CD4-positive, CD25-positive, alpha-beta regulatory T cell (primary cell): ENCODE measurements at regions not wholly inside any gene's neighbourhood (a gene's known extent, or its start where the extent isn't known, plus 50 kb on each side); places are given as distances from the start of the nearest gene placed in this dataset.

ENCODE experiments used
- ATAC-seq, 2 donors: fragments of 150-1000 bp; cut with Tn5 transposase; one replicate each; pipeline ENCODE4 v1.10.0; 2021; ENCODE audit warnings: low read depth in 2 of 2, moderate number of reproducible peaks in 2 of 2, moderate library complexity in 1 of 2
- DNase-seq, 3 donors: peaks; one replicate each; pipeline versions ENCODE4 v3.0.0 to v3.0.0-alpha.2; 2012 to 2022; ENCODE audit warnings: mixed read lengths in 1 of 3
- H3K27ac ChIP-seq: one replicate; pipeline ENCODE4 v1.7.0; 2013; ENCODE audit warnings: mild to moderate bottlenecking, low read length; ENCODE audit not compliant: insufficient read depth, poor library complexity, severe bottlenecking
- H3K27me3 ChIP-seq: one replicate; pipeline ENCODE4 v1.7.0; 2013; ENCODE audit warnings: low read length; ENCODE audit not compliant: control insufficient read depth, insufficient read depth
- H3K36me3 ChIP-seq: one replicate; pipeline ENCODE4 v1.7.0; 2013; ENCODE audit warnings: mild to moderate bottlenecking, low read length, moderate library complexity; ENCODE audit not compliant: control insufficient read depth, insufficient read depth
- H3K4me1 ChIP-seq: 2 replicates; pipeline ENCODE4 v1.7.0; 2013; ENCODE audit warnings: mild to moderate bottlenecking, low read length; ENCODE audit not compliant: insufficient read depth, control insufficient read depth, poor library complexity, severe bottlenecking
- H3K4me3 ChIP-seq: one replicate; pipeline ENCODE4 v1.7.0; 2013; ENCODE audit warnings: low read depth, mild to moderate bottlenecking, low read length, moderate library complexity
- H3K9me3 ChIP-seq, 2 experiments: 1 replicate in 1 of 2; 2 replicates in 1 of 2; pipeline ENCODE4 v1.7.0; 2013; ENCODE audit warnings: low read length in 2 of 2, mild to moderate bottlenecking in 1 of 2, moderate library complexity in 1 of 2; ENCODE audit not compliant: control insufficient read depth in 2 of 2
- H3K27ac Mint-ChIP-seq, 3 donors: one replicate each; pipeline ENCODE4 v1.8.0; 2020 to 2022; ENCODE audit warnings: mild to moderate bottlenecking in 3 of 3, mixed read lengths in 3 of 3, moderate library complexity in 2 of 3
- H3K27me3 Mint-ChIP-seq: one replicate; pipeline ENCODE4 v1.8.0; 2022; ENCODE audit warnings: mild to moderate bottlenecking, mixed read lengths
- H3K36me3 Mint-ChIP-seq: one replicate; pipeline ENCODE4 v1.8.0; 2020; ENCODE audit warnings: mixed read lengths
- H3K4me1 Mint-ChIP-seq, 4 donors: one replicate each; pipeline ENCODE4 v1.8.0; 2020 to 2022; ENCODE audit warnings: mixed read lengths in 4 of 4, mild to moderate bottlenecking in 1 of 4
- H3K4me3 Mint-ChIP-seq, 4 donors: one replicate each; pipeline ENCODE4 v1.8.0; 2020 to 2022; ENCODE audit warnings: mild to moderate bottlenecking in 4 of 4, mixed read lengths in 4 of 4, moderate library complexity in 3 of 4
- H3K9me3 Mint-ChIP-seq, 7 donors: one replicate each; pipeline ENCODE4 v1.8.0; 2020 to 2022; ENCODE audit warnings: mixed read lengths in 7 of 7, mild to moderate bottlenecking in 3 of 7, moderate library complexity in 2 of 7

DNA sequence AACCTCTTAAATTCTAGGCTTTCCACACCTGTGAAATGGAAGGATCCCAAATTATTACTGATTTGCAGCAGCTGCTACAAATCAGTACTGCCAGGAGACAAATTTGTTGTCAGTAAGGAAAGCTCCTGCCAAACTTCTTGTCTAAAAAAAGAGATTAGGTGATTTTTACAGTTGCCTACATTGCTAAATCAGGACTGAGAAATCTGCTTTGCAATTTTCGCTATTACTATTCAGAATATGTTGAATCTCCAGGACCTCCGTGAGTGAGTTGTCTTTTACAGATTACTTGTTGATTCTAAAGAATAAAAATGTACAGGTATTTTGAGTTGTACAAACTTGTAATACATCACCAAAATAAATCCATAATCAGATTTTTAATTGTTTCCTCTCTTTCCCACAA lies 1815.9 kb downstream of the PCDH9 start:
- Mint-ChIP-seq H3K9me3 (peaks cover 1 to 43% (median 9%) of the 10 kb centered on the region in 7 donors), H3K27me3 (no peaks in the 10 kb centered on the region), H3K4me1 (no peaks in the 10 kb centered on the region), H3K4me3 (no peak overlapping the region), H3K36me3 (no peaks in the 10 kb centered on the region), H3K27ac (no peak overlapping the region)
- H3K9me3 ChIP-seq = peaks cover 0 to 4% of the 10 kb centered on the region in 2 experiments
- no peak overlapping the region for H3K27ac ChIP-seq
- no peaks in the 10 kb centered on the region for H3K27me3 ChIP-seq
- H3K4me1 ChIP-seq = no peaks in the 10 kb centered on the region
- no peak overlapping the region for H3K4me3 ChIP-seq
- ATAC-seq (no peak), DNase-seq (no peak)
- H3K36me3 ChIP-seq = no peaks in the 10 kb centered on the region

DNA sequence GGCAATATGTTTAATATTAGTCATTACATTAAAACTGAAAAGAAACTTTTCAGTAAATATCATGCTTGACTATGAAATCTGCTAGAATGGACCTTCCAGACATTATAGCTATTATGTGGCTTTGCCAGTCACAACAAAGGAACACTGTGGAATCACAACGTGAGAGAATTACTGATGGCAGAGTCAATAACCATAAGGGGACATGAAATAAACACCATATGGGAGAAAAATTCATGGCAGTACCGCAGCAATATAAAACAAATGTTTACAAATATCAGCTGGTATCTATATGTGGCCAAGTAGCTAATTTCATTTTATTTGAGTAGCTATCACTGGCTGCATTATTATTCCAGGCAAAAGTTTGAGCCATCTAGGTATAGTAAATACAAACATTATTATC lies 1818.6 kb downstream of the PCDH9 start:
- no peak overlapping the region for H3K27ac Mint-ChIP-seq
- peaks cover 0 to 31% (median 6%) of the 10 kb centered on the region in 7 donors for H3K9me3 Mint-ChIP-seq
- H3K4me1 ChIP-seq = no peaks in the 10 kb centered on the region
- peaks cover 0 to 4% of the 10 kb centered on the region in 2 experiments for H3K9me3 ChIP-seq
- no peaks in the 10 kb centered on the region for H3K27me3 ChIP-seq
- no peaks in the 10 kb centered on the region for H3K36me3 ChIP-seq
- H3K4me1 Mint-ChIP-seq = no peaks in the 10 kb centered on the region
- ATAC-seq (no peak), DNase-seq (no peak)
- no peak overlapping the region for H3K27ac ChIP-seq
- no peak overlapping the region for H3K4me3 ChIP-seq
- H3K27me3 Mint-ChIP-seq = no peaks in the 10 kb centered on the region
- no peak overlapping the region for H3K4me3 Mint-ChIP-seq
- H3K36me3 Mint-ChIP-seq = no peaks in the 10 kb centered on the region

DNA sequence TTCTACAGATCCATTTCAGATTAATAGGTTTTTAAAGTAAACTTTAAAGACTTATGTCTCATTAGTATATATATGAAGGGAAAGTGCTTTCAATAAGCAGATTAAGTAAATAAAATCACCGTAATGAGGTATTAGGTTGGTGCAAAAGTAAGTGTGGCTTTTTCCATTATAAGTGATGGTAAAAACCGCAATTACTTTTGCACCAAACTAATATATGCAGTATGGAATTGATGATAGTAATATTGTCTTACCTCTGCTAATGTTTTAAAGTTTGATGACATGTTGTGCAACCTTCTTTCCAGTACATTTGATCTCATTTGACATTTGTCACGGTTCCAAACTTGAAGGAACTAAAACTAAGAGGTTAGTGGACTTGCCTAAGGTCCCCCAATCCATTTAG lies 1819.3 kb downstream of the PCDH9 start:
- peaks cover 0 to 31% (median 6%) of the 10 kb centered on the region in 7 donors for H3K9me3 Mint-ChIP-seq
- no peak overlapping the region for H3K4me3 Mint-ChIP-seq
- H3K36me3 Mint-ChIP-seq = no peaks in the 10 kb centered on the region
- no peak overlapping the region for H3K27ac ChIP-seq
- H3K4me1 Mint-ChIP-seq = no peaks in the 10 kb centered on the region
- no peak overlapping the region for H3K4me3 ChIP-seq
- H3K9me3 ChIP-seq = peaks cover 0 to 4% of the 10 kb centered on the region in 2 experiments
- no peak overlapping the region for H3K27ac Mint-ChIP-seq
- no peaks in the 10 kb centered on the region for H3K27me3 ChIP-seq
- DNase-seq = no peak
- no peaks in the 10 kb centered on the region for H3K27me3 Mint-ChIP-seq
- ATAC-seq = no peak
- no peaks in the 10 kb centered on the region for H3K4me1 ChIP-seq
- no peaks in the 10 kb centered on the region for H3K36me3 ChIP-seq

GRCh38 chr13:65401315-65401714 lies 1828.8 kb downstream of the PCDH9 start:
- H3K36me3 ChIP-seq = no peaks in the 10 kb centered on the region
- Mint-ChIP-seq H3K4me3 (no peak overlapping the region), H3K36me3 (no peaks in the 10 kb centered on the region), H3K9me3 (peaks cover 1 to 11% (median 4%) of the 10 kb centered on the region in 7 donors), H3K27me3 (no peaks in the 10 kb centered on the region), H3K27ac (no peak overlapping the region), H3K4me1 (no peaks in the 10 kb centered on the region)
- no peak overlapping the region for H3K4me3 ChIP-seq
- DNase-seq (no peak), ATAC-seq (no peak)
- no peaks in the 10 kb centered on the region for H3K27me3 ChIP-seq
- H3K9me3 ChIP-seq = no peaks in the 10 kb centered on the region
- no peaks in the 10 kb centered on the region for H3K4me1 ChIP-seq
- H3K27ac ChIP-seq = no peak overlapping the region

- Mint-ChIP-seq H3K36me3 (no peaks in the 10 kb centered on the region), H3K27me3 (no peaks in the 10 kb centered on the region), H3K4me3 (no peak overlapping the region), H3K9me3 (peaks cover 1 to 12% (median 4%) of the 10 kb centered on the region in 7 donors), H3K27ac (no peak overlapping the region), H3K4me1 (no peaks in the 10 kb centered on the region)
- H3K4me3 ChIP-seq = no peak overlapping the region
- no peak overlapping the region for H3K27ac ChIP-seq
- H3K36me3 ChIP-seq = no peaks in the 10 kb centered on the region
- no peak for ATAC-seq
- no peaks in the 10 kb centered on the region for H3K9me3 ChIP-seq
- no peaks in the 10 kb centered on the region for H3K27me3 ChIP-seq
- no peak for DNase-seq
- no peaks in the 10 kb centered on the region for H3K4me1 ChIP-seq
These were observed 1829.4 kb downstream of the PCDH9 start for GRCh38 chr13:65400702-65401101.

DNA sequence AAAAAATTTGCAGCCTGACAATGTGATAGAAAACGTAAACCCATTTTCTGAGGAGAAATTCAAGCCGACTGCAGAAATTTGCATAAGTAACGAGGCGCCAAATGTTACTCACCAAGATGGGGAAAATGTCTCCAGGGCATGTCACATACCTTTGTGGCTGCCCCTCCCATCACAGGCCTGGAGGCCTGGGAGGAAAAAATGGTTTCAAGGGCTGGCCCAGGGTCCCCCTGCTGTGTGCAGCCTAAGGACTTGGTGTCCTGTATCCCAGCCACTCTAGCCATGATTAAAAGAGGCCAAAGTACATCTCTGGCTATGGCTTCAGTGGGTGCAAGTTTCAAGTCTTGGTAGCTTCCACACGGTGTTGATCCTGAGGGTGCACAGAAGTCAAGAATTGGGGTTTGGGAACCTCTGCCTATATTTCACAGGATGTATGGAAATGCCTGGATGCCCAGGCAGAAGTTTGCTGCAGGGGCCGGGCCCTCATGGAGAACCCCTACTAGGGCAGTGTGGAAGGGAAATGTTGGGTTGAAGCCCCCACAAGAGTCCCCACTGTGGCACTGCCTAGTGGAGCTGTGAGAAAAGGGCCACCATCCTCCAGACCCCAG lies 1842.3 kb downstream of the PCDH9 start:
- Histone ChIP-seq H3K27me3 (no peaks in the 10 kb centered on the region), H3K27ac (no peak overlapping the region), H3K4me1 (no peaks in the 10 kb centered on the region), H3K9me3 (peaks cover 1 to 20% of the 10 kb centered on the region in 2 experiments), H3K4me3 (no peak overlapping the region), H3K36me3 (no peaks in the 10 kb centered on the region)
- Mint-ChIP-seq H3K27ac (no peak overlapping the region), H3K27me3 (no peaks in the 10 kb centered on the region), H3K36me3 (no peaks in the 10 kb centered on the region), H3K9me3 (peaks cover 0 to 14% (median 9%) of the 10 kb centered on the region in 7 donors), H3K4me3 (no peak overlapping the region), H3K4me1 (no peaks in the 10 kb centered on the region)
- ATAC-seq (no peak), DNase-seq (no peak)

DNA sequence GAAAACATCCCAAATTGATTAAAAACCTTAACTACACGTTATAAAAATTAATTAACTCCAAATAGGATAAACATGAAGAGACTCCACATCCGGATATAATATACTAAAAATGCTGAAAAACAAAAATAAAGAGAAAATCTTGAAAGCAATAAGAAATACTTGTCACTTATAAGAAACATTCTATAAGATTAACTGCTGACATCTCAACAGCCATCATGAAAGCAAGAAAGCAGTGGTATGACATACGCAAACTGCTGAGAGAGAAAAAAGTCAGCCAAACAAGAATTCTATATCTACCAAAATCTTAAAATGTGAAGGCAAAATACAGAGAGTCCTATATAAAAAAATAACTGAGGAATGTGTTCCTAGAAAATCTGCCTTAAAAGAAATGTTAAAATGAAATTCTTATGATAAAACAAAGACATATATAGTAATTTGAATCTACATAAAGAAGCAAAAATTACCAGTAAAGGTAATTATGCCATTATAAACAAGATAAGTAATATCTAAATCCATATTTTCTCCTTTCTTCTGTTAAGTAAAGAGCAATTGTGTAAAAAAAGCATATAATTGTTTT lies 1851.1 kb downstream of the PCDH9 start:
- H3K27ac Mint-ChIP-seq = no peak overlapping the region

DNA sequence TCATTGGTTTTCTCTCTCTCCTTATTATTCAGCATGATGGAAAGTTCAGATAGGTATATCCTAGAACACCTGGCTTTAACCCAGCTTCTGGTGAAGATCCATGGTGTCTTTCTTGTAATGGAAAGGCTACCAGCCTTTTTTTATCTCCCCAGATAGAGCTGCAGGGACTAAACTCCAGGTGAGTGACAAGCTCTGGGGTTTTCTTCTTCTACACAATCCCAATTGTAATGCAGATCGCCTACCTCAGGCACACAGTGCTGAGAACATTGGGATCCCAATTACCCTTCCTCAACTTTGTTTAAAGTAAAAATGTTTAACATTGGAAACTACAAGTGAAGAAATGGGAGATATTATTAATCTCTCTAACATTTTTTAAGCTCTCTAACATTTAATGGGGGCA lies 1851.7 kb downstream of the PCDH9 start:
- no peaks in the 10 kb centered on the region for H3K4me1 ChIP-seq
- ATAC-seq (no peak), DNase-seq (no peak)
- no peak overlapping the region for H3K4me3 Mint-ChIP-seq
- no peaks in the 10 kb centered on the region for H3K27me3 Mint-ChIP-seq
- H3K4me3 ChIP-seq = no peak overlapping the region
- peaks cover 0 to 24% (median 6%) of the 10 kb centered on the region in 7 donors for H3K9me3 Mint-ChIP-seq
- no peaks in the 10 kb centered on the region for H3K36me3 Mint-ChIP-seq
- H3K36me3 ChIP-seq = no peaks in the 10 kb centered on the region
- H3K4me1 Mint-ChIP-seq = no peaks in the 10 kb centered on the region
- H3K27me3 ChIP-seq = no peaks in the 10 kb centered on the region
- H3K9me3 ChIP-seq = peaks cover 6 to 13% of the 10 kb centered on the region in 2 experiments
- H3K27ac Mint-ChIP-seq = no peak overlapping the region
- no peak overlapping the region for H3K27ac ChIP-seq

More for the DNA sequence above, 1851.1 kb downstream of the PCDH9 start:
- ATAC-seq = no peak
- Histone ChIP-seq H3K4me3 (no peak overlapping the region), H3K27ac (no peak overlapping the region), H3K4me1 (no peaks in the 10 kb centered on the region), H3K27me3 (no peaks in the 10 kb centered on the region), H3K36me3 (no peaks in the 10 kb centered on the region), H3K9me3 (peaks cover 6 to 13% of the 10 kb centered on the region in 2 experiments)
- Mint-ChIP-seq H3K9me3 (peaks cover 0 to 24% (median 6%) of the 10 kb centered on the region in 7 donors), H3K4me3 (no peak overlapping the region), H3K36me3 (no peaks in the 10 kb centered on the region), H3K4me1 (no peaks in the 10 kb centered on the region), H3K27me3 (no peaks in the 10 kb centered on the region)
- no peak for DNase-seq
